Kidney (tissue), 13 donors: ENCODE measurements at regions not wholly inside any gene's neighbourhood (a gene's known extent, or its start where the extent isn't known, plus 50 kb on each side); places are given as distances from the start of the nearest gene placed in this dataset.

Source experiments
- DNase-seq, 5 donors: peaks; one replicate each; pipeline ENCODE4 v3.0.0-alpha.2; 2013 to 2020
- FAIRE-seq: peaks from 2 replicates; lab custom pipeline; 2012; peaks lifted over from hg19 to GRCh38; lab: Jason Lieb, UNC
- H3K27ac ChIP-seq, 2 donors: one replicate each; pipeline ENCODE4 v1.7.0; 2013; ENCODE audit warnings: low read depth in 2 of 2, low read length in 2 of 2, inconsistent platforms in 1 of 2
- H3K27me3 ChIP-seq: one replicate; pipeline ENCODE4 v1.7.1; 2013; ENCODE audit warnings: low read length, inconsistent platforms; ENCODE audit not compliant: control insufficient read depth, insufficient read depth
- H3K36me3 ChIP-seq, 3 donors: one replicate each; pipeline versions ENCODE4 v1.7.0 to v1.7.1; 2013; ENCODE audit warnings: low read length in 3 of 3, control low read depth in 1 of 3, inconsistent platforms in 1 of 3; ENCODE audit not compliant: insufficient read depth in 3 of 3, control insufficient read depth in 2 of 3
- H3K4me1 ChIP-seq, 3 donors: one replicate each; pipeline versions ENCODE4 v1.7.0 to v1.7.1; 2013; ENCODE audit warnings: low read length in 3 of 3, inconsistent platforms in 1 of 3, low read depth in 1 of 3; ENCODE audit not compliant: control insufficient read depth in 2 of 3, insufficient read depth in 2 of 3
- H3K4me3 ChIP-seq, 3 donors: one replicate each; pipeline versions ENCODE4 v1.7.0 to v1.8.1; 2013; ENCODE audit warnings: low read length in 3 of 3, control low read depth in 1 of 3, inconsistent platforms in 1 of 3
- H3K9ac ChIP-seq, 3 donors: one replicate each; pipeline versions ENCODE4 v1.7.0 to v1.7.1; 2013; ENCODE audit warnings: low read length in 3 of 3, control low read depth in 1 of 3, inconsistent platforms in 1 of 3
- H3K9me3 ChIP-seq, 3 donors: one replicate each; pipeline versions ENCODE4 v1.7.0 to v1.7.1; 2013; ENCODE audit warnings: low read length in 3 of 3, control low read depth in 1 of 3, inconsistent platforms in 1 of 3; ENCODE audit not compliant: control insufficient read depth in 2 of 3, insufficient read depth in 1 of 3
- CTCF ChIP-seq: IDR thresholded peaks from 3 replicates; pipeline ENCODE4 v1.5.1; 2012; ENCODE audit warnings: mild to moderate bottlenecking, moderate library complexity, borderline replicate concordance; ENCODE audit not compliant: insufficient read depth; ENCODE audit errors: extremely low read depth
- intact Hi-C: fragments of 100-400 bp; cut with DNase I; formaldehyde crosslinking; loops from one replicate; pipeline ENCODE4 v1.11.1; 2022
- donor health status: control.
- donor health status: control.
- donor health status: control.
- donor health status: control.
- donor health status: control.
- donor health status: DM: yes; HTN: yes; CAD: no.
- donor health status: Normal renal cell carcinoma (clear cell type).

GRCh38 chr13:79674765-79675515 is 194.0 kb downstream of the NDFIP2 start:
- FAIRE-seq, result no peak

GRCh38 chr13:79673993-79674377 is 193.0 kb downstream of the NDFIP2 start:
- no peaks in the 10 kb centered on the region for H3K9me3 ChIP-seq
- no peak overlapping the region for H3K9ac ChIP-seq
- no peak overlapping the region for H3K27ac ChIP-seq
- no peak overlapping the region for H3K4me3 ChIP-seq
- FAIRE-seq, result no peak
- no peaks in the 10 kb centered on the region for H3K36me3 ChIP-seq
- intact Hi-C loops, result no loop called here
- no peaks in the 10 kb centered on the region for H3K27me3 ChIP-seq
- peaks cover 0 to under 1% (median 0%) of the 10 kb centered on the region in 3 donors for H3K4me1 ChIP-seq
- TF ChIP-seq CTCF, result no peak
- DNase-seq, result no peak

More at GRCh38 chr13:79674765-79675515, 194.0 kb downstream of the NDFIP2 start:
- Histone ChIP-seq H3K9me3 (no peaks in the 10 kb centered on the region), H3K4me3 (no peak overlapping the region), H3K4me1 (peaks cover 0 to 3% (median 0%) of the 10 kb centered on the region in 3 donors), H3K9ac (no peak overlapping the region), H3K36me3 (no peaks in the 10 kb centered on the region), H3K27me3 (no peaks in the 10 kb centered on the region), H3K27ac (no peak overlapping the region)
- no peak for TF ChIP-seq CTCF
- intact Hi-C loops, result no loop called here
- DNase-seq, result no peak

GRCh38 chr13:79673310-79673992 is 192.5 kb downstream of the NDFIP2 start:
- intact Hi-C loops, result no loop called here

More at GRCh38 chr13:79673310-79673992, 192.5 kb downstream of the NDFIP2 start:
- Histone ChIP-seq H3K9me3 (no peaks in the 10 kb centered on the region), H3K27ac (no peak overlapping the region), H3K4me1 (no peaks in the 10 kb centered on the region), H3K27me3 (no peaks in the 10 kb centered on the region), H3K9ac (no peak overlapping the region), H3K36me3 (no peaks in the 10 kb centered on the region), H3K4me3 (no peak overlapping the region)
- no peak for TF ChIP-seq CTCF
- FAIRE-seq (no peak), DNase-seq (peak in 3 of 5 donors; percentile 26 to 45 (median 44))
